GM23338 (cell line): ENCODE measurements at regions not wholly inside any gene's neighbourhood (a gene's known extent, or its start where the extent isn't known, plus 50 kb on each side); places are given as distances from the start of the nearest gene placed in this dataset.

ENCODE experiments used
- ATAC-seq: fragments of 200-7000 bp; cut with Tn5 transposase; 3 replicates; pipeline ENCODE4 v1.9.1; 2020
- DNase-seq: peaks from one replicate; pipeline ENCODE4 v3.0.0-alpha.2; 2015; ENCODE audit warnings: low spot score
- H2AFZ ChIP-seq: fragments of 200-600 bp; sonication (generic); 2 replicates; pipeline ENCODE4 v1.8.0; 2016; ENCODE audit warnings: antibody characterized with exemption, mild to moderate bottlenecking, moderate library complexity
- H3F3A ChIP-seq: fragments of 200-600 bp; sonication (generic); replicated peaks from 2 replicates; pipeline ENCODE4 v1.8.0; 2017; ENCODE audit warnings: antibody characterized with exemption, mixed run types, low read depth
- H3K27ac ChIP-seq: fragments of 200-600 bp; sonication (generic); 2 replicates; pipeline ENCODE4 v1.6.1; 2016; ENCODE audit warnings: low read depth
- H3K27me3 ChIP-seq: fragments of 200-600 bp; sonication (generic); 2 replicates; pipeline ENCODE4 v1.8.0; 2016; ENCODE audit warnings: mild to moderate bottlenecking, mixed run types, moderate library complexity; ENCODE audit not compliant: insufficient read depth
- H3K36me3 ChIP-seq: fragments of 200-600 bp; sonication (generic); 2 replicates; pipeline ENCODE4 v1.8.0; 2016; ENCODE audit warnings: mild to moderate bottlenecking; ENCODE audit not compliant: insufficient read depth
- H3K4me1 ChIP-seq: fragments of 200-600 bp; sonication (generic); 2 replicates; pipeline ENCODE4 v1.8.0; 2016; ENCODE audit warnings: mild to moderate bottlenecking, moderate library complexity; ENCODE audit not compliant: insufficient read depth
- H3K4me2 ChIP-seq: fragments of 200-600 bp; sonication (generic); 2 replicates; pipeline ENCODE4 v1.7.1; 2017; ENCODE audit warnings: mixed run types
- H3K4me3 ChIP-seq: fragments of 200-600 bp; sonication (generic); 2 replicates; pipeline ENCODE4 v1.6.1; 2016; ENCODE audit warnings: mixed run types
- H3K79me2 ChIP-seq: fragments of 200-600 bp; sonication (generic); replicated peaks from 2 replicates; pipeline ENCODE4 v1.8.0; 2017; ENCODE audit warnings: mild to moderate bottlenecking; ENCODE audit not compliant: insufficient read depth
- H3K9me2 ChIP-seq: fragments of 200-600 bp; sonication (generic); 2 replicates; pipeline ENCODE4 v1.8.0; 2017; ENCODE audit not compliant: insufficient read depth
- H4K20me1 ChIP-seq: fragments of 200-600 bp; sonication (generic); replicated peaks from 2 replicates; pipeline ENCODE4 v1.8.0; 2017; ENCODE audit warnings: mild to moderate bottlenecking; ENCODE audit not compliant: insufficient read depth
- H3K27ac Mint-ChIP-seq: 2 replicates; pipeline ENCODE4 v1.8.0; 2020; ENCODE audit warnings: inconsistent platforms, mild to moderate bottlenecking, moderate library complexity, mixed read lengths
- H3K27me3 Mint-ChIP-seq: 3 replicates; pipeline ENCODE4 v1.8.0; 2022; ENCODE audit warnings: low read depth, mild to moderate bottlenecking, moderate library complexity, mixed read lengths, inconsistent platforms; ENCODE audit not compliant: insufficient read depth, poor library complexity
- H3K36me3 Mint-ChIP-seq: 3 replicates; pipeline ENCODE4 v1.8.0; 2021; ENCODE audit warnings: low read depth, mild to moderate bottlenecking, inconsistent platforms, moderate library complexity, mixed read lengths
- H3K4me1 Mint-ChIP-seq: 3 replicates; pipeline ENCODE4 v1.8.0; 2020; ENCODE audit warnings: mild to moderate bottlenecking, inconsistent platforms, mixed read lengths
- H3K4me3 Mint-ChIP-seq: 3 replicates; pipeline ENCODE4 v1.8.0; 2021; ENCODE audit warnings: moderate library complexity, mild to moderate bottlenecking, inconsistent platforms, mixed read lengths
- H3K9me3 Mint-ChIP-seq: 3 replicates; pipeline ENCODE4 v1.8.0; 2020; ENCODE audit warnings: moderate library complexity, mild to moderate bottlenecking, inconsistent platforms, mixed read lengths
- CREB1 ChIP-seq: fragments of 250-450 bp; sonication (Bioruptor Pico); IDR thresholded peaks from 2 replicates; pipeline ENCODE4 v1.5.0; 2020; ENCODE audit warnings: low read depth, mild to moderate bottlenecking, moderate library complexity
- CTCF ChIP-seq, 2 experiments: fragments of 200-600 bp in 1 of 2; sonication (generic) in 1 of 2; conservative IDR thresholded peaks; 2 replicates each; pipeline versions ENCODE4 v1.5.1 to v1.6.1; 2016 to 2017; ENCODE audit warnings: antibody characterized with exemption in 2 of 2, low read depth in 2 of 2, mild to moderate bottlenecking in 2 of 2, moderate library complexity in 1 of 2
- ETS1 ChIP-seq: IDR thresholded peaks from 2 replicates; pipeline ENCODE4 v1.6.1; 2016; ENCODE audit warnings: antibody characterized with exemption
- EZH2 ChIP-seq: fragments of 200-600 bp; sonication (generic); IDR thresholded peaks from one replicate; pipeline ENCODE4 v1.8.0; 2017; ENCODE audit warnings: antibody characterized with exemption, mild to moderate bottlenecking, low read depth; ENCODE audit not compliant: unreplicated experiment
- EZH2phosphoT487 ChIP-seq: fragments of 200-600 bp; sonication (generic); IDR thresholded peaks from one replicate; pipeline ENCODE4 v1.8.1; 2018; ENCODE audit warnings: antibody characterized with exemption; ENCODE audit not compliant: unreplicated experiment
- JUNB ChIP-seq: IDR thresholded peaks from one replicate; pipeline ENCODE4 v1.6.1; 2016; ENCODE audit warnings: antibody characterized with exemption; ENCODE audit not compliant: unreplicated experiment
- NANOG ChIP-seq: IDR thresholded peaks from 2 replicates; pipeline ENCODE4 v1.6.1; 2016; ENCODE audit warnings: antibody characterized with exemption, borderline replicate concordance
- POLR2AphosphoS5 ChIP-seq: IDR thresholded peaks from 2 replicates; pipeline ENCODE4 v1.6.1; 2016; ENCODE audit warnings: antibody characterized with exemption, low read depth
- REST ChIP-seq: IDR thresholded peaks from one replicate; pipeline ENCODE4 v1.6.1; 2018; ENCODE audit warnings: antibody characterized with exemption; ENCODE audit not compliant: unreplicated experiment
- STAT1 ChIP-seq: IDR thresholded peaks from one replicate; pipeline ENCODE4 v1.6.1; 2016; ENCODE audit warnings: antibody characterized with exemption; ENCODE audit not compliant: unreplicated experiment
- ZNF114 ChIP-seq: fragments of 250-450 bp; sonication (Bioruptor Pico); IDR thresholded peaks from 2 replicates; pipeline ENCODE4 v1.5.0; 2020; ENCODE audit warnings: mild to moderate bottlenecking, moderate library complexity
- ZNF331 ChIP-seq: fragments of 250-450 bp; sonication (Bioruptor Pico); IDR thresholded peaks from 2 replicates; pipeline ENCODE4 v1.5.0; 2020; ENCODE audit warnings: low read depth, mild to moderate bottlenecking, moderate library complexity
- ZNF462 ChIP-seq: fragments of 250-450 bp; sonication (Bioruptor Pico); IDR thresholded peaks from 2 replicates; pipeline ENCODE4 v1.5.0; 2020; ENCODE audit warnings: mild to moderate bottlenecking, moderate library complexity

- Mint-ChIP-seq H3K27ac (no peak overlapping the region), H3K4me1 (no peaks in the 10 kb centered on the region), H3K9me3 (peaks cover 34% of the 10 kb centered on the region), H3K27me3 (no peaks in the 10 kb centered on the region), H3K4me3 (no peak overlapping the region), H3K36me3 (peaks cover 7% of the 10 kb centered on the region; the same call in 2 of the 3 replicates)
- Histone ChIP-seq H2AFZ (no peak overlapping the region), H3K4me2 (no peak overlapping the region), H3K79me2 (no peaks in the 10 kb centered on the region), H3K27me3 (no peaks in the 10 kb centered on the region), H3K4me1 (no peaks in the 10 kb centered on the region), H3K36me3 (peaks cover 12% of the 10 kb centered on the region; the same call in 1 of the 2 replicates), H4K20me1 (no peaks in the 10 kb centered on the region), H3F3A (no peaks in the 10 kb centered on the region), H3K4me3 (no peak overlapping the region), H3K27ac (no peak overlapping the region), H3K9me2 (no peaks in the 10 kb centered on the region)
- DNase-seq (no peak), ATAC-seq (no peak)
- TF ChIP-seq JUNB (no peak), NANOG (no peak), CREB1 (CRISPR knock-in tag) (no peak), EZH2phosphoT487 (no peak), ETS1 (no peak), CTCF (conservative IDR thresholded peaks at IDR 0.05; ENCODE audit: low read depth in 2 of 2) (no peak), STAT1 (no peak), ZNF462 (no peak), ZNF331 (CRISPR knock-in tag) (no peak), POLR2AphosphoS5 (no peak), ZNF114 (CRISPR knock-in tag) (no peak), REST (no peak), EZH2 (no peak)
These were observed 482.9 kb upstream of the EYS start for GRCh38 chr6:66189915-66190314.
